H1 (cell line): ENCODE measurements at regions not wholly inside any gene's neighbourhood (a gene's known extent, or its start where the extent isn't known, plus 50 kb on each side); places are given as distances from the start of the nearest gene placed in this dataset.

Source experiments
- ATF2 ChIP-seq: IDR thresholded peaks from 2 replicates; pipeline ENCODE4 v1.6.1; 2012; ENCODE audit warnings: low read length, inconsistent platforms
- EZH2 ChIP-seq: fragments of 200-600 bp; sonication (generic); IDR thresholded peaks from 2 replicates; pipeline ENCODE4 v1.7.1; 2012; ENCODE audit warnings: low read depth, mild to moderate bottlenecking, moderate library complexity, low read length, inconsistent platforms; ENCODE audit not compliant: severe bottlenecking
- JUN ChIP-seq: IDR thresholded peaks from 2 replicates; pipeline ENCODE4 v1.6.1; 2011; ENCODE audit warnings: low read depth, mild to moderate bottlenecking, improper control_type of control experiment, low read length
- NANOG ChIP-seq: IDR thresholded peaks from 2 replicates; pipeline ENCODE4 v1.6.1; 2011; ENCODE audit warnings: low read length, low read depth, mild to moderate bottlenecking, inconsistent platforms; ENCODE audit not compliant: insufficient read depth, poor library complexity, severe bottlenecking
- POLR2AphosphoS5 ChIP-seq: IDR thresholded peaks from 2 replicates; pipeline ENCODE4 v1.6.1; 2011; ENCODE audit warnings: low read depth, low read length
- RXRA ChIP-seq: IDR thresholded peaks from 2 replicates; pipeline ENCODE4 v1.6.1; 2011; ENCODE audit warnings: low read depth, mild to moderate bottlenecking, low read length, moderate library complexity; ENCODE audit not compliant: insufficient read depth
- SAP30 ChIP-seq: fragments of 300-600 bp; sonication (generic); IDR thresholded peaks from 2 replicates; pipeline ENCODE4 v1.7.1; 2012; ENCODE audit warnings: low read length, moderate library complexity, mild to moderate bottlenecking, inconsistent platforms; ENCODE audit not compliant: insufficient read depth, insufficient replicate concordance

- no peak for TF ChIP-seq NANOG
- no peak for TF ChIP-seq SAP30
- no peak for TF ChIP-seq ATF2
- no peak for TF ChIP-seq EZH2
- no peak for TF ChIP-seq JUN
- TF ChIP-seq POLR2AphosphoS5, result no peak
- no peak for TF ChIP-seq RXRA
- TF ChIP-seq, all 59 proteins: peak for 0
These were observed 158.7 kb upstream of the LRIG3 start (continued) for GRCh38 chr12:59079002-59079401.
